ENCODE measurements at regions not wholly inside any gene's neighbourhood (a gene's known extent, or its start where the extent isn't known, plus 50 kb on each side); places are given as distances from the start of the nearest gene placed in this dataset.
A peak's percentile ranks its signal among the peaks of the same experiment; 100 is the strongest.

- peaks cover 4% of the 10 kb centered on the region for H3K4me1 Mint-ChIP-seq
- no peaks in the 10 kb centered on the region for H3K27me3 Mint-ChIP-seq (ENCODE audit: low read depth)
- H3K36me3 Mint-ChIP-seq (ENCODE audit: low read depth): no peaks in the 10 kb centered on the region
- TF ChIP-seq CTCF (conservative IDR thresholded peaks at IDR 0.05): no peak
- H3K9me3 Mint-ChIP-seq: no peaks in the 10 kb centered on the region
- no peak overlapping the region for H3K4me3 Mint-ChIP-seq
- H3K27ac Mint-ChIP-seq (ENCODE audit: unreplicated experiment): no peak overlapping the region
- no peak for DNase-seq (ENCODE audit: low read depth, low spot score)
Measured at GRCh38 chr18:49650426-49650891, 88.6 kb downstream of the LIPG start.

DNA sequence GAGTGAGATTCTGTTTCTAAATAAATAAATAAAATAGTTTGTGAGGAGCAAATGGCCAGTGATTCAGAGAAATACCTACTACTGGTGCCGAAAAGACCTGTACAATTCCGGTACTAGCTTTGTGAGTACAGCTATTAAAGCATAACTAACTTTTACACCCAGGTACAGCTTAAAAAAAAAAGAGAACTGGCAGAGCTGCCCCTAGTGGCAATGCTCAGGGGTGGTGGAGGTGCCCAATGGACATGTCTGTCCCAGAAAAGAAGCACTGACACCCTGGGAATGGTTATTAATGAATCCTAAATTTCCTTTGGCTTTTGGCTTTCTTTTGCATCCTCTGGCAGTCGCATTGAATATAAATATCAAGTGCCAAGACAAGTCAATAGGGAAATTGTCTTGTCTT, 87.0 kb downstream of the LIPG start:
- Mint-ChIP-seq H3K4me1 (peaks cover 4% of the 10 kb centered on the region), H3K27ac (ENCODE audit: unreplicated experiment) (no peak overlapping the region), H3K4me3 (no peak overlapping the region), H3K27me3 (ENCODE audit: low read depth) (no peaks in the 10 kb centered on the region), H3K36me3 (ENCODE audit: low read depth) (no peaks in the 10 kb centered on the region), H3K9me3 (no peaks in the 10 kb centered on the region)
- peak; percentile 30 for TF ChIP-seq CTCF (conservative IDR thresholded peaks at IDR 0.05)
- no peak for DNase-seq (ENCODE audit: low read depth, low spot score)

Data from neural crest cell (in vitro differentiated cells).